Upper lobe of right lung (tissue), 1 donor: ENCODE measurements at regions not wholly inside any gene's neighbourhood (a gene's known extent, or its start where the extent isn't known, plus 50 kb on each side); places are given as distances from the start of the nearest gene placed in this dataset.

Experiments used
- ATAC-seq: fragments of 200-7000 bp; cut with Tn5 transposase; one replicate; pipeline ENCODE4 v1.9.1; 2020; ENCODE audit warnings: mild to moderate bottlenecking, moderate library complexity
- DNase-seq: peaks from one replicate; pipeline ENCODE4 v3.0.0-alpha.2; 2020
- H3K27ac ChIP-seq: fragments of 200-600 bp; one replicate; pipeline ENCODE4 v1.8.0; 2022
- H3K27me3 ChIP-seq: fragments of 200-600 bp; one replicate; pipeline ENCODE4 v1.8.0; 2022; ENCODE audit warnings: mild to moderate bottlenecking
- H3K36me3 ChIP-seq: fragments of 200-600 bp; one replicate; pipeline ENCODE4 v1.8.0; 2022
- H3K4me1 ChIP-seq: fragments of 200-600 bp; one replicate; pipeline ENCODE4 v1.8.0; 2022
- H3K4me3 ChIP-seq: fragments of 200-600 bp; one replicate; pipeline ENCODE4 v1.8.0; 2022; ENCODE audit warnings: mild to moderate bottlenecking
- H3K9me3 ChIP-seq: fragments of 200-600 bp; one replicate; pipeline ENCODE4 v1.8.0; 2022
- CTCF ChIP-seq: fragments of 200-600 bp; IDR thresholded peaks from one replicate; pipeline ENCODE4 v1.8.0; 2022; ENCODE audit warnings: antibody characterized with exemption
- intact Hi-C: fragments of 100-400 bp; cut with DNase I; formaldehyde crosslinking; loops from one replicate; pipeline ENCODE4 v1.11.0; 2022
- donor health status: DM: no; HTN: yes; CAD: no; lungs with severe emphysema.

GRCh38 chr9:106456581-106456980 is 406.4 kb upstream of the ZNF462 start:
- no peaks in the 10 kb centered on the region for H3K27me3 ChIP-seq
- no peak overlapping the region for H3K4me3 ChIP-seq
- no peaks in the 10 kb centered on the region for H3K4me1 ChIP-seq
- H3K27ac ChIP-seq, result no peak overlapping the region
- ATAC-seq (no peak), DNase-seq (no peak)
- intact Hi-C loops, result no loop called here
- no peaks in the 10 kb centered on the region for H3K36me3 ChIP-seq
- no peaks in the 10 kb centered on the region for H3K9me3 ChIP-seq
- no peak for TF ChIP-seq CTCF

DNA sequence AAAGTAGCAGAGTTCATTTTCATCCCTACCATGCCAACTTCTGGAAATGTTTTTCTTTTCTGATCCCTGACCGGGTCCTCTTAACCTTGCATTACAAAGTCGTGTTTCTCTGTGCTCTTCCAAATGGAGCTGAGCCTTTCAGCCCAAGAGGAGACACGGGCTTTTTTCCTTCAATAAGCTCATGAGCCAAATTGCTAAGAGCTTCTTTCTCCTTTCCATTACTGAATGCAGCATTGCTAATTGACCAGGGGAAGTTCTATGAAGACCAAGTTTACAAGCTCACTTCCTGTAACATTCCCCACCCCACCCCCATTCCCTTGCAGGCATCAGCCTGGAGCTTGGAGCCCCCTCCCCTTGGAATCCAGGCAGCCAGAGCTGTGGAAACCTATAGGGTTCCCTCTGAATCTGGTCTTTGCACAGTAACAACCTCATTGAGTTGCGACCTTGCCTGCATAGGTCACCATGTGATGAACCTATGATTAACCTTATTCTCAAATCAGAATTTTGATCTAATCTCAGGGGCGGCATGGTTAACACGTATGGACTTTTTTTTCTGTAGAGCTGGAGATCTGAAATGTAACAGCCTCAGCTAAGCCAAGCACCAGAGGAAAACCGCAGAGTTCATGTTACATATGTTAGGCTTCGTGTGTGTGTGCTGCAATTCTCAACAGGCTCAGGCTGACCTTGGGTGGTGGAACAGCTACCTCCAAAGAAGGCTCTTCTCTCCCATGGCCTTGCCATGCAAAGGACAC is 395.7 kb upstream of the ZNF462 start:
- no peak for ATAC-seq
- no peak overlapping the region for H3K27ac ChIP-seq
- intact Hi-C loops, result no loop called here
- H3K4me3 ChIP-seq, result no peak overlapping the region
- no peak for TF ChIP-seq CTCF
- H3K4me1 ChIP-seq, result no peaks in the 10 kb centered on the region
- H3K9me3 ChIP-seq, result no peaks in the 10 kb centered on the region
- no peak for DNase-seq
- H3K27me3 ChIP-seq, result no peaks in the 10 kb centered on the region
- no peaks in the 10 kb centered on the region for H3K36me3 ChIP-seq

DNA sequence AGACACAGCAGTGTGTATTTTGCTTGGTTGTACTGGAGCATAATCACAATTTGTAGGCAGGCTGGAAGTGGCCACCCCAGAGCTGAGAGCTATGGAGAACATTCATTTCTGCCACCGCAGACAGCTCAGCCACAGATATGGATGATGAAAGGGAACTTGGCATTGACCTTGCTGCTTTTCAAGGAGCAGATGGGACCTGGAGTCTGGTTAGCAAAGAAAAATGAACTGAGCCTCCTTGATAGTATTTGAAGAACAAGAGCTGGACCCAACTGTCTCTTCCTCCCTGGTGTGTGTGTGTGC is 395.2 kb upstream of the ZNF462 start:
- DNase-seq, result no peak
- H3K27me3 ChIP-seq, result no peaks in the 10 kb centered on the region
- ATAC-seq, result no peak
- no peaks in the 10 kb centered on the region for H3K36me3 ChIP-seq
- no peaks in the 10 kb centered on the region for H3K4me1 ChIP-seq
- H3K9me3 ChIP-seq, result no peaks in the 10 kb centered on the region
- H3K27ac ChIP-seq, result no peak overlapping the region
- no peak for TF ChIP-seq CTCF
- intact Hi-C loops, result no loop called here
- no peak overlapping the region for H3K4me3 ChIP-seq

DNA sequence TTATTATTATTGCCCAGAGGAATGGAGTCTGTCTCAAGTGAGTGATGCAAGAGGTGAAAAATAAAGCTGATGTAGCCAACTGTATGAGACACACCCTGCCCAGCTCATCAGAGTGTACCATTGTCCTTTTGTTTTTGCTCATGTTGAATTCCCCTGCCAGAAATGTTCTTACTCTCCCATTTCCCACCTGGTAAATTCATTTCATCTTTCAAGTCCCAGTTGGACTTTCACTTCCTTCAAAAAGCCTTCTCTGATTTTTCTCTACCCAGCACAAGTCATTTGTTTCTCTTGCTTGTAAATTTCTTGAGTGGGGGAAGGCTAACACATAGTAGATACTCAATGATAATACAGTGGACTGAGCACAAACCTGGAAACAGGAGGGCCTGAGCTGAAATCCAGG is 394.5 kb upstream of the ZNF462 start:
- Histone ChIP-seq H3K36me3 (no peaks in the 10 kb centered on the region), H3K27ac (no peak overlapping the region), H3K4me1 (no peaks in the 10 kb centered on the region), H3K4me3 (no peak overlapping the region), H3K27me3 (no peaks in the 10 kb centered on the region), H3K9me3 (no peaks in the 10 kb centered on the region)
- ATAC-seq, result no peak
- TF ChIP-seq CTCF, result no peak
- no peak for DNase-seq
- intact Hi-C loops, result no loop called here

DNA sequence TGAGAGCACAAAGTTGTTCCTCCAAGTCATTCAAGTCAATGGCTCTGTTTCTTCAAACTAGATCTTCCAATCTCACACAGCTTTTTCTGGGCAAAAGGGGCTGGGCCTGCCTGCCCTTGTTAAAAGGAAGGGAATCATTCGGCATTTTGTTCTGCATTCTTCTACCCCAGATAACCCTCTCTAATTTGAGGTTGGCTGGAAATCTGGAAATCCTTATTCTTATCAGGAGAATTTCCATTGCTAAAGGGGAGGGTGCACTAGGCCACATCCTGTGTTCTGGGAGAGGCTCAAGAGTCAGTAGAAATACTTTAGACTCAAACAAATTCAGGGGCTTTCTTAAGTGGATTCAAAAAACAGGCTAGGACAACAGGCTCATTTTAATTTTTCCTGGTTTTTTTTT is 384.7 kb upstream of the ZNF462 start:
- Histone ChIP-seq H3K27me3 (no peaks in the 10 kb centered on the region), H3K9me3 (no peaks in the 10 kb centered on the region)

More for the DNA sequence above, 384.7 kb upstream of the ZNF462 start:
- no peak for ATAC-seq
- Histone ChIP-seq H3K4me1 (no peaks in the 10 kb centered on the region), H3K36me3 (no peaks in the 10 kb centered on the region), H3K27ac (no peak overlapping the region), H3K4me3 (no peak overlapping the region)
- no peak for DNase-seq
- intact Hi-C loops, result no loop called here
- TF ChIP-seq CTCF, result no peak
